D721Med (cell line): ENCODE measurements at regions not wholly inside any gene's neighbourhood (a gene's known extent, or its start where the extent isn't known, plus 50 kb on each side); places are given as distances from the start of the nearest gene placed in this dataset.

Source experiments
- DNase-seq: peaks from one replicate; pipeline ENCODE4 v3.0.0; 2011; ENCODE audit warnings: low spot score; ENCODE audit not compliant: insufficient read length
- FAIRE-seq: peaks from 2 replicates; lab custom pipeline; 2011; peaks lifted over from hg19 to GRCh38; lab: Jason Lieb, UNC
- CTCF ChIP-seq: IDR thresholded peaks from 2 replicates; pipeline ENCODE4 v1.5.1; 2012; ENCODE audit warnings: mild to moderate bottlenecking, control low read depth; ENCODE audit not compliant: insufficient read depth; ENCODE audit errors: missing control alignments

GRCh38 chrX:5586726-5587125 is 641.9 kb downstream of the NLGN4X start:
- DNase-seq: no peak
- TF ChIP-seq CTCF: no peak
- no peak for FAIRE-seq

GRCh38 chrX:5575407-5575806 is 653.3 kb downstream of the NLGN4X start:
- no peak for DNase-seq
- no peak for TF ChIP-seq CTCF
- FAIRE-seq: no peak

GRCh38 chrX:5568934-5569333 is 659.7 kb downstream of the NLGN4X start:
- DNase-seq: no peak
- no peak for TF ChIP-seq CTCF
- no peak for FAIRE-seq

GRCh38 chrX:5559386-5559785 is 669.3 kb downstream of the NLGN4X start:
- no peak for DNase-seq
- FAIRE-seq: no peak
- TF ChIP-seq CTCF: no peak

GRCh38 chrX:5549512-5549911 is 679.2 kb downstream of the NLGN4X start:
- TF ChIP-seq CTCF: no peak
- DNase-seq (no peak), FAIRE-seq (no peak)

- no peak for DNase-seq
- no peak for FAIRE-seq
- TF ChIP-seq CTCF: no peak
These were observed 691.6 kb downstream of the NLGN4X start for GRCh38 chrX:5537098-5537497.

- no peak for DNase-seq
- peak; percentile 16 for FAIRE-seq
These were observed 692.4 kb downstream of the NLGN4X start for GRCh38 chrX:5536261-5536660.

More at GRCh38 chrX:5536261-5536660, 692.4 kb downstream of the NLGN4X start:
- no peak for TF ChIP-seq CTCF
